H9 (cell line): ENCODE measurements at regions not wholly inside any gene's neighbourhood (a gene's known extent, or its start where the extent isn't known, plus 50 kb on each side); places are given as distances from the start of the nearest gene placed in this dataset.

Experiments
- DNase-seq: peaks from one replicate; pipeline ENCODE4 v3.0.0-alpha.2; 2017
- H2AFZ ChIP-seq: one replicate; pipeline ENCODE4 v1.6.1; 2013; ENCODE audit warnings: mild to moderate bottlenecking, low read length, control low read depth, moderate library complexity
- H2AK5ac ChIP-seq: 2 replicates; pipeline ENCODE4 v1.6.1; 2013; ENCODE audit warnings: low read length, control low read depth, mixed read lengths; ENCODE audit not compliant: insufficient read length
- H2BK120ac ChIP-seq: one replicate; pipeline ENCODE4 v1.6.1; 2013; ENCODE audit warnings: low read depth, mild to moderate bottlenecking, low read length, control low read depth, inconsistent platforms; ENCODE audit not compliant: poor library complexity, severe bottlenecking
- H2BK12ac ChIP-seq: 2 replicates; pipeline ENCODE4 v1.6.1; 2013; ENCODE audit warnings: low read length, control low read depth, mixed read lengths, low read depth; ENCODE audit not compliant: insufficient read length
- H2BK15ac ChIP-seq: 2 replicates; pipeline ENCODE4 v1.6.1; 2013; ENCODE audit warnings: low read depth, low read length, control low read depth
- H2BK20ac ChIP-seq: one replicate; pipeline ENCODE4 v1.6.1; 2013; ENCODE audit warnings: low read depth, mild to moderate bottlenecking, low read length, control low read depth, inconsistent platforms; ENCODE audit not compliant: poor library complexity, severe bottlenecking
- H2BK5ac ChIP-seq: 2 replicates; pipeline ENCODE4 v1.6.1; 2013; ENCODE audit warnings: low read length, control low read depth, mixed read lengths; ENCODE audit not compliant: insufficient read length
- H3K14ac ChIP-seq: 2 replicates; pipeline ENCODE4 v1.6.1; 2013; ENCODE audit warnings: low read length, control low read depth; ENCODE audit not compliant: insufficient read depth
- H3K18ac ChIP-seq: 2 replicates; pipeline ENCODE4 v1.6.1; 2013; ENCODE audit warnings: low read depth, mild to moderate bottlenecking, mixed read lengths, low read length, control low read depth; ENCODE audit not compliant: insufficient read length
- H3K23ac ChIP-seq: 2 replicates; pipeline ENCODE4 v1.6.1; 2013; ENCODE audit warnings: low read length, control low read depth, mixed read lengths, low read depth; ENCODE audit not compliant: insufficient read length
- H3K23me2 ChIP-seq: 2 replicates; pipeline ENCODE4 v1.6.1; 2013; ENCODE audit warnings: low read depth, mild to moderate bottlenecking, mixed read lengths, low read length, control low read depth; ENCODE audit not compliant: insufficient read length, poor library complexity, severe bottlenecking
- H3K27ac ChIP-seq: 2 replicates; pipeline ENCODE4 v1.5.1; 2013; ENCODE audit warnings: low read length, control low read depth, mixed read lengths, low read depth; ENCODE audit not compliant: insufficient read length
- H3K27me3 ChIP-seq: 2 replicates; pipeline ENCODE4 v1.6.1; 2013; ENCODE audit warnings: low read length, control low read depth, inconsistent platforms; ENCODE audit not compliant: insufficient read depth
- H3K4ac ChIP-seq: 2 replicates; pipeline ENCODE4 v1.6.1; 2013; ENCODE audit warnings: low read depth, mild to moderate bottlenecking, control low read depth, inconsistent platforms, low read length, moderate library complexity
- H3K4me1 ChIP-seq: 2 replicates; pipeline ENCODE4 v1.6.1; 2013; ENCODE audit warnings: low read length, control low read depth, inconsistent platforms; ENCODE audit not compliant: insufficient read depth
- H3K4me2 ChIP-seq: 2 replicates; pipeline ENCODE4 v1.6.1; 2013; ENCODE audit warnings: low read length, control low read depth, mixed read lengths; ENCODE audit not compliant: insufficient read length, insufficient read depth
- H3K56ac ChIP-seq: 2 replicates; pipeline ENCODE4 v1.6.1; 2013; ENCODE audit warnings: low read depth, mild to moderate bottlenecking, mixed read lengths, low read length, control low read depth; ENCODE audit not compliant: insufficient read length
- H3K79me1 ChIP-seq: 2 replicates; pipeline ENCODE4 v1.6.1; 2013; ENCODE audit warnings: low read depth, mild to moderate bottlenecking, moderate library complexity, low read length, control low read depth, inconsistent platforms; ENCODE audit not compliant: insufficient read depth, poor library complexity, severe bottlenecking
- H3K79me2 ChIP-seq: 2 replicates; pipeline ENCODE4 v1.6.1; 2013; ENCODE audit warnings: low read length, control low read depth, inconsistent platforms; ENCODE audit not compliant: insufficient read depth
- H3K9ac ChIP-seq: 2 replicates; pipeline ENCODE4 v1.6.1; 2013; ENCODE audit warnings: low read length, control low read depth, mixed read lengths; ENCODE audit not compliant: insufficient read length; ENCODE audit errors: extremely low read depth
- H3K9me3 ChIP-seq: one replicate; pipeline ENCODE4 v1.6.1; 2013; ENCODE audit warnings: low read depth, low read length, inconsistent platforms; ENCODE audit not compliant: control insufficient read depth
- H3T11ph ChIP-seq: one replicate; pipeline ENCODE4 v1.6.1; 2013; ENCODE audit warnings: mild to moderate bottlenecking, low read length, control low read depth, inconsistent platforms
- H4K20me1 ChIP-seq: one replicate; pipeline ENCODE4 v1.6.1; 2013; ENCODE audit not compliant: control insufficient read depth, insufficient read length, insufficient read depth
- H4K5ac ChIP-seq: 2 replicates; pipeline ENCODE4 v1.6.1; 2013; ENCODE audit warnings: low read depth, mild to moderate bottlenecking, mixed read lengths, low read length, control low read depth; ENCODE audit not compliant: insufficient read length
- H4K8ac ChIP-seq: replicated peaks from 2 replicates; pipeline ENCODE4 v1.6.1; 2013; ENCODE audit warnings: low read length, control low read depth, mixed read lengths, low read depth; ENCODE audit not compliant: insufficient read length
- H4K91ac ChIP-seq: 2 replicates; pipeline ENCODE4 v1.6.1; 2013; ENCODE audit warnings: low read depth, mild to moderate bottlenecking, moderate library complexity, mixed read lengths, low read length, control low read depth; ENCODE audit not compliant: insufficient read length
- H3K27ac Mint-ChIP-seq, 3 experiments: 2 replicates in 2 of 3; 3 replicates in 1 of 3; pipeline ENCODE4 v1.8.0; 2020 to 2021; ENCODE audit warnings: mixed read lengths in 3 of 3, mild to moderate bottlenecking in 1 of 3, moderate library complexity in 1 of 3
- H3K27me3 Mint-ChIP-seq: 2 replicates; pipeline ENCODE4 v1.8.0; 2021; ENCODE audit warnings: low read depth, mild to moderate bottlenecking, moderate library complexity, mixed read lengths
- H3K36me3 Mint-ChIP-seq, 3 experiments: 2 replicates in 2 of 3; 3 replicates in 1 of 3; pipeline ENCODE4 v1.8.0; 2020 to 2021; ENCODE audit warnings: low read depth in 3 of 3, mixed read lengths in 3 of 3; ENCODE audit not compliant: insufficient read depth in 1 of 3
- H3K4me1 Mint-ChIP-seq, 2 experiments: 2 replicates each; pipeline ENCODE4 v1.8.0; 2020; ENCODE audit warnings: mixed read lengths in 2 of 2
- H3K4me3 Mint-ChIP-seq, 2 experiments: 2 replicates in 1 of 2; 3 replicates in 1 of 2; pipeline ENCODE4 v1.8.0; 2020 to 2021; ENCODE audit warnings: mild to moderate bottlenecking in 2 of 2, mixed read lengths in 2 of 2, moderate library complexity in 1 of 2
- H3K9me3 Mint-ChIP-seq, 2 experiments: 2 replicates in 1 of 2; 3 replicates in 1 of 2; pipeline ENCODE4 v1.8.0; 2020; ENCODE audit warnings: mild to moderate bottlenecking in 2 of 2, mixed read lengths in 2 of 2, moderate library complexity in 1 of 2
- WGBS: extraction: QIAGEN DNeasy Blood & Tissue Kit; methylation state at CpG from one replicate; pipeline ENCODE4 v1.1.7; 2013; ENCODE audit warnings: missing lambda C conversion rate, low lambda C conversion rate, mixed read lengths; ENCODE audit not compliant: insufficient read length; ENCODE audit errors: extremely low coverage; 5-methylcytosine and 5-hydroxymethylcytosine counted together
- TF ChIP-seq, protein P1 (sequence below): fragments of 200-600 bp; sonication (generic); conservative IDR thresholded peaks from 3 replicates; pipeline ENCODE4 v1.8.0; 2021; ENCODE audit warnings: antibody characterized with exemption, mild to moderate bottlenecking

DNA sequence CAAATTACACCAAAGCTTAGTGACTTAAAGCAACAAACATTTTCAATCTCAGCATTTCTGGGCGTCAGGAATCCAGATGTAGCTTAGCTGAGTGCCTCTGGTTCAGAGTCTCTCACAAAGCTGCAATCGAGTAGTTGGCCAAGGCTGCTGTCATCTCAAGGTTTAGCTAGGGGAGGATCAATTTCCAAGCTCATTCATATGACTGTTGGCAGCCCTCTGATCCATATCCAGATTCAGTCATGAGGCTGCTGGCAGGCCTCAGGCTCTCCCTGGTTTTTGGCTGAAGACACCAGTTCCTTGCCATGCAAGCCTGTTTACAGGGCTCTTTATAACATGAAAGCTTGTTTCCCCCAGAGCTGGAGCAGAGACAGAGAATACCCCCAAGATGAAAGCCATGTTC, 419.5 kb upstream of the TLE4 start:
- Histone ChIP-seq H2BK20ac (no peak overlapping the region), H4K5ac (no peak overlapping the region), H4K91ac (no peak overlapping the region), H3K27ac (no peak overlapping the region), H2AK5ac (no peak overlapping the region), H3K4ac (no peak overlapping the region), H3K9ac (no peak overlapping the region), H3K27me3 (no peaks in the 10 kb centered on the region), H3K18ac (no peak overlapping the region), H3K4me2 (no peak overlapping the region), H3K23me2 (no peaks in the 10 kb centered on the region), H3K79me1 (no peaks in the 10 kb centered on the region), H4K8ac (no peak overlapping the region), H2AFZ (no peak overlapping the region), H4K20me1 (no peaks in the 10 kb centered on the region), H2BK12ac (no peak overlapping the region), H2BK15ac (no peak overlapping the region), H3K56ac (no peak overlapping the region), H3T11ph (no peak overlapping the region), H3K23ac (no peak overlapping the region), H2BK120ac (no peak overlapping the region), H3K14ac (no peak overlapping the region), H3K4me1 (no peaks in the 10 kb centered on the region), H3K79me2 (no peaks in the 10 kb centered on the region), H2BK5ac (no peak overlapping the region), H3K9me3 (no peaks in the 10 kb centered on the region)
- Mint-ChIP-seq H3K36me3 (no peaks in the 10 kb centered on the region), H3K9me3 (no peaks in the 10 kb centered on the region), H3K4me1 (no peaks in the 10 kb centered on the region), H3K27me3 (no peaks in the 10 kb centered on the region), H3K27ac (no peak overlapping the region), H3K4me3 (no peak overlapping the region)
- DNase-seq, result no peak
- WGBS, result no CpG with 5 or more reads among the region's 2 CpGs
- TF ChIP-seq, protein P1, sequence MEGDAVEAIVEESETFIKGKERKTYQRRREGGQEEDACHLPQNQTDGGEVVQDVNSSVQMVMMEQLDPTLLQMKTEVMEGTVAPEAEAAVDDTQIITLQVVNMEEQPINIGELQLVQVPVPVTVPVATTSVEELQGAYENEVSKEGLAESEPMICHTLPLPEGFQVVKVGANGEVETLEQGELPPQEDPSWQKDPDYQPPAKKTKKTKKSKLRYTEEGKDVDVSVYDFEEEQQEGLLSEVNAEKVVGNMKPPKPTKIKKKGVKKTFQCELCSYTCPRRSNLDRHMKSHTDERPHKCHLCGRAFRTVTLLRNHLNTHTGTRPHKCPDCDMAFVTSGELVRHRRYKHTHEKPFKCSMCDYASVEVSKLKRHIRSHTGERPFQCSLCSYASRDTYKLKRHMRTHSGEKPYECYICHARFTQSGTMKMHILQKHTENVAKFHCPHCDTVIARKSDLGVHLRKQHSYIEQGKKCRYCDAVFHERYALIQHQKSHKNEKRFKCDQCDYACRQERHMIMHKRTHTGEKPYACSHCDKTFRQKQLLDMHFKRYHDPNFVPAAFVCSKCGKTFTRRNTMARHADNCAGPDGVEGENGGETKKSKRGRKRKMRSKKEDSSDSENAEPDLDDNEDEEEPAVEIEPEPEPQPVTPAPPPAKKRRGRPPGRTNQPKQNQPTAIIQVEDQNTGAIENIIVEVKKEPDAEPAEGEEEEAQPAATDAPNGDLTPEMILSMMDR, result no peak
